ENCODE measurements at regions not wholly inside any gene's neighbourhood (a gene's known extent, or its start where the extent isn't known, plus 50 kb on each side); places are given as distances from the start of the nearest gene placed in this dataset.

DNA sequence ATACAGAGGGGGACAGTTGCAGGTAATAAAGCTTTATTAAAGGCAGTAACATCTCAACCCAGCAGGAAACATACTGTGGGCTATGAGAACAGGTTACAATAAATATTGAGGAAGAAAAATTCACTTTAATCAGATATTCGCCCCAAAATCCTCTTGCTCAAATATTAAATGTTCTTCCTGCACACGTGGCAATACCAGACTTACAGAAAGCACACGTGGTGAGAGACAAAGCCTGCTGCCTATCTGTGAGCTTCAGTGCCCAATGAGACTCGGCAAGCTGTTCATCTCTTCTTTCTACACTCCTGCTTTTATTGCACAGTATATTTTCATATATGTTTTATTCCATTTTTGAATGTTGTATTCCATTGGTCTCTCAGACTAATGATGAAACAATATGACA is 113.2 kb downstream of the OR13A1 start:
- TF ChIP-seq, protein P1, sequence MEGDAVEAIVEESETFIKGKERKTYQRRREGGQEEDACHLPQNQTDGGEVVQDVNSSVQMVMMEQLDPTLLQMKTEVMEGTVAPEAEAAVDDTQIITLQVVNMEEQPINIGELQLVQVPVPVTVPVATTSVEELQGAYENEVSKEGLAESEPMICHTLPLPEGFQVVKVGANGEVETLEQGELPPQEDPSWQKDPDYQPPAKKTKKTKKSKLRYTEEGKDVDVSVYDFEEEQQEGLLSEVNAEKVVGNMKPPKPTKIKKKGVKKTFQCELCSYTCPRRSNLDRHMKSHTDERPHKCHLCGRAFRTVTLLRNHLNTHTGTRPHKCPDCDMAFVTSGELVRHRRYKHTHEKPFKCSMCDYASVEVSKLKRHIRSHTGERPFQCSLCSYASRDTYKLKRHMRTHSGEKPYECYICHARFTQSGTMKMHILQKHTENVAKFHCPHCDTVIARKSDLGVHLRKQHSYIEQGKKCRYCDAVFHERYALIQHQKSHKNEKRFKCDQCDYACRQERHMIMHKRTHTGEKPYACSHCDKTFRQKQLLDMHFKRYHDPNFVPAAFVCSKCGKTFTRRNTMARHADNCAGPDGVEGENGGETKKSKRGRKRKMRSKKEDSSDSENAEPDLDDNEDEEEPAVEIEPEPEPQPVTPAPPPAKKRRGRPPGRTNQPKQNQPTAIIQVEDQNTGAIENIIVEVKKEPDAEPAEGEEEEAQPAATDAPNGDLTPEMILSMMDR (conservative IDR thresholded peaks at IDR 0.05; ENCODE audit: low read depth, low read length) = no peak
- TF ChIP-seq EZH2 (IDR thresholded peaks at IDR 0.05; ENCODE audit: low read length, unreplicated experiment) = no peak

All from PC-3 (cell line).